ENCODE measurements at regions not wholly inside any gene's neighbourhood (a gene's known extent, or its start where the extent isn't known, plus 50 kb on each side); places are given as distances from the start of the nearest gene placed in this dataset.

GRCh38 chr20:11849976-11850670 lies 67.6 kb upstream of the BTBD3 start:
- no peak for DNase-seq (ENCODE audit: low read depth in 2 of 2)

DNA sequence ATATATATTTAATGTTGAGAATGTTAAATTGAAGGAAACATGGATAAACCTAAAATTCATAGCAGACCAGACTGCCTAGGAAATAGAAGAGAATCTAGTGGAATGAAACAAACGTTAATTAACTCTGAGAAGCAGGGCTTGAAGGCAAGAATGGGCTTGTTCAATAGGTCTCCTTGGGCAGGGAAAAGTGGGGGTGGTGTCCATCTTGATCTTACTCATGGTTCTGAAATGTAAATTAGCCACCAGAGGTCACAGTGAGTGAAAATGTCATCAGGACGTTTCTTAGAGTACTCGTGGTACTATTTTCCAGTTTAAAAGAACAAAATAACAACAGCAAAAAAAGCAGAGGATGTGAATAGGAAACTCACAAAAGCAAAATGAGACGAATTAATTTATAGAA lies 66.8 kb upstream of the BTBD3 start:
- peak in 1 of 2 donors; percentile 2 for DNase-seq (ENCODE audit: low read depth in 2 of 2)

- DNase-seq (ENCODE audit: low read depth in 2 of 2): no peak
Measured at GRCh38 chr20:11851646-11852045, 66.0 kb upstream of the BTBD3 start.

DNA sequence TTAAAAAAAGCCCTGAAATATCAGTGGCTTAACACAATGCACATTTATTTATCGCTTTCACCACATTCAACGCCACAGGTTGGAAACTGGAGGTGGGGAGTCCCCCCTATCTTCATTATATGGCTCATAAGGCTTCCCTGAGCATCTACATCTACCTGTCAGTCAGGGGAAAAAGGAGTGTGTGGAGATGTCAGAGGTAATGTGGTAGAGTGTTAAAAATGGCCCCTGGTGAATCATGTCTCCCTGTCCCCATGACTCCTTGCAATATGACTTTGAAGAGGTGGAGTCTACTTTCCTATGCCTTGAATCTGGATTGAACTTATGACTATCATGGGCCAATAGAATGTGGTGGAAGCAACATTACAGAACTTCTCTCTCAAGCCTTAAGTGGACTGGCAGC lies 65.5 kb upstream of the BTBD3 start:
- DNase-seq (ENCODE audit: low read depth in 2 of 2): no peak

GRCh38 chr20:11852811-11853210 lies 64.9 kb upstream of the BTBD3 start:
- DNase-seq (ENCODE audit: low read depth in 2 of 2): no peak

- no peak for DNase-seq (ENCODE audit: low read depth in 2 of 2)
Measured at GRCh38 chr20:11853359-11853758, 64.3 kb upstream of the BTBD3 start.

DNA sequence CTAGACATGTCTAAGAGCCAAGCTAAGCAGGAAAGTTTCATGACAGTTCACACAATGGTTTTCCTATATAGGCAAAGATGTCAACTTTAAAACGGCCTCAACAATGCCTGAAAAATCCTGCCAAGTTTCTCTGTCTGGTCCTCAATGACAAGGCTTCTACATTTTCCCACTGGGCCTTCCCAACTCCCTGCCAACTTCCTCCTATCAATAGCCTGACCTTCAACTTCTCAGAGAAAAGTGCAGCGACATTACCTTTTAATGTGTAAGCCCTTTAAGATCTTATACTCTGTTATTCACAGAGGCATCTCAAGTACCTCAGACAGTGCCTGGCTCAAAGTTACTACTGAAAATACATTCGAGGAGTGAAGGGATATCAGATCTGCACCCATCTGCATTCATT lies 56.2 kb upstream of the BTBD3 start:
- no peak for DNase-seq (ENCODE audit: low read depth in 2 of 2)

- no peak for DNase-seq (ENCODE audit: low read depth in 2 of 2)
Measured at GRCh38 chr20:11867291-11867919, 50.3 kb upstream of the BTBD3 start.

Measured in lung microvascular endothelial cell (primary cell).